GM23338 (cell line): ENCODE measurements at regions not wholly inside any gene's neighbourhood (a gene's known extent, or its start where the extent isn't known, plus 50 kb on each side); places are given as distances from the start of the nearest gene placed in this dataset.
"Not testable (repeated sequence)": the region's sequence is repeated elsewhere in the genome, so short reads cannot be mapped to it uniquely, and the experiment has no call there.

Experiments used
- ATAC-seq: fragments of 200-7000 bp; cut with Tn5 transposase; 3 replicates; pipeline ENCODE4 v1.9.1; 2020
- DNase-seq: peaks from one replicate; pipeline ENCODE4 v3.0.0-alpha.2; 2015; ENCODE audit warnings: low spot score
- H2AFZ ChIP-seq: fragments of 200-600 bp; sonication (generic); 2 replicates; pipeline ENCODE4 v1.8.0; 2016; ENCODE audit warnings: antibody characterized with exemption, mild to moderate bottlenecking, moderate library complexity
- H3F3A ChIP-seq: fragments of 200-600 bp; sonication (generic); replicated peaks from 2 replicates; pipeline ENCODE4 v1.8.0; 2017; ENCODE audit warnings: antibody characterized with exemption, mixed run types, low read depth
- H3K27ac ChIP-seq: fragments of 200-600 bp; sonication (generic); 2 replicates; pipeline ENCODE4 v1.6.1; 2016; ENCODE audit warnings: low read depth
- H3K27me3 ChIP-seq: fragments of 200-600 bp; sonication (generic); 2 replicates; pipeline ENCODE4 v1.8.0; 2016; ENCODE audit warnings: mild to moderate bottlenecking, mixed run types, moderate library complexity; ENCODE audit not compliant: insufficient read depth
- H3K36me3 ChIP-seq: fragments of 200-600 bp; sonication (generic); 2 replicates; pipeline ENCODE4 v1.8.0; 2016; ENCODE audit warnings: mild to moderate bottlenecking; ENCODE audit not compliant: insufficient read depth
- H3K4me1 ChIP-seq: fragments of 200-600 bp; sonication (generic); 2 replicates; pipeline ENCODE4 v1.8.0; 2016; ENCODE audit warnings: mild to moderate bottlenecking, moderate library complexity; ENCODE audit not compliant: insufficient read depth
- H3K4me2 ChIP-seq: fragments of 200-600 bp; sonication (generic); 2 replicates; pipeline ENCODE4 v1.7.1; 2017; ENCODE audit warnings: mixed run types
- H3K4me3 ChIP-seq: fragments of 200-600 bp; sonication (generic); 2 replicates; pipeline ENCODE4 v1.6.1; 2016; ENCODE audit warnings: mixed run types
- H3K79me2 ChIP-seq: fragments of 200-600 bp; sonication (generic); replicated peaks from 2 replicates; pipeline ENCODE4 v1.8.0; 2017; ENCODE audit warnings: mild to moderate bottlenecking; ENCODE audit not compliant: insufficient read depth
- H3K9me2 ChIP-seq: fragments of 200-600 bp; sonication (generic); 2 replicates; pipeline ENCODE4 v1.8.0; 2017; ENCODE audit not compliant: insufficient read depth
- H4K20me1 ChIP-seq: fragments of 200-600 bp; sonication (generic); replicated peaks from 2 replicates; pipeline ENCODE4 v1.8.0; 2017; ENCODE audit warnings: mild to moderate bottlenecking; ENCODE audit not compliant: insufficient read depth
- H3K27ac Mint-ChIP-seq: 2 replicates; pipeline ENCODE4 v1.8.0; 2020; ENCODE audit warnings: inconsistent platforms, mild to moderate bottlenecking, moderate library complexity, mixed read lengths
- H3K27me3 Mint-ChIP-seq: 3 replicates; pipeline ENCODE4 v1.8.0; 2022; ENCODE audit warnings: low read depth, mild to moderate bottlenecking, moderate library complexity, mixed read lengths, inconsistent platforms; ENCODE audit not compliant: insufficient read depth, poor library complexity
- H3K36me3 Mint-ChIP-seq: 3 replicates; pipeline ENCODE4 v1.8.0; 2021; ENCODE audit warnings: low read depth, mild to moderate bottlenecking, inconsistent platforms, moderate library complexity, mixed read lengths
- H3K4me1 Mint-ChIP-seq: 3 replicates; pipeline ENCODE4 v1.8.0; 2020; ENCODE audit warnings: mild to moderate bottlenecking, inconsistent platforms, mixed read lengths
- H3K4me3 Mint-ChIP-seq: 3 replicates; pipeline ENCODE4 v1.8.0; 2021; ENCODE audit warnings: moderate library complexity, mild to moderate bottlenecking, inconsistent platforms, mixed read lengths
- H3K9me3 Mint-ChIP-seq: 3 replicates; pipeline ENCODE4 v1.8.0; 2020; ENCODE audit warnings: moderate library complexity, mild to moderate bottlenecking, inconsistent platforms, mixed read lengths
- CREB1 ChIP-seq: fragments of 250-450 bp; sonication (Bioruptor Pico); IDR thresholded peaks from 2 replicates; pipeline ENCODE4 v1.5.0; 2020; ENCODE audit warnings: low read depth, mild to moderate bottlenecking, moderate library complexity
- EZH2phosphoT487 ChIP-seq: fragments of 200-600 bp; sonication (generic); IDR thresholded peaks from one replicate; pipeline ENCODE4 v1.8.1; 2018; ENCODE audit warnings: antibody characterized with exemption; ENCODE audit not compliant: unreplicated experiment
- NANOG ChIP-seq: IDR thresholded peaks from 2 replicates; pipeline ENCODE4 v1.6.1; 2016; ENCODE audit warnings: antibody characterized with exemption, borderline replicate concordance
- STAT1 ChIP-seq: IDR thresholded peaks from one replicate; pipeline ENCODE4 v1.6.1; 2016; ENCODE audit warnings: antibody characterized with exemption; ENCODE audit not compliant: unreplicated experiment
- ZNF114 ChIP-seq: fragments of 250-450 bp; sonication (Bioruptor Pico); IDR thresholded peaks from 2 replicates; pipeline ENCODE4 v1.5.0; 2020; ENCODE audit warnings: mild to moderate bottlenecking, moderate library complexity
- TF ChIP-seq, protein P1 (sequence below): IDR thresholded peaks from one replicate; pipeline ENCODE4 v1.6.1; 2018; ENCODE audit warnings: antibody characterized with exemption; ENCODE audit not compliant: unreplicated experiment
- TF ChIP-seq, protein P2 (sequence below): fragments of 250-450 bp; sonication (Bioruptor Pico); IDR thresholded peaks from 2 replicates; pipeline ENCODE4 v1.5.0; 2020; ENCODE audit warnings: mild to moderate bottlenecking, moderate library complexity
- TF ChIP-seq, protein P3 (sequence below), 2 experiments: fragments of 200-600 bp in 1 of 2; sonication (generic) in 1 of 2; conservative IDR thresholded peaks; 2 replicates each; pipeline versions ENCODE4 v1.5.1 to v1.6.1; 2016 to 2017; ENCODE audit warnings: antibody characterized with exemption in 2 of 2, low read depth in 2 of 2, mild to moderate bottlenecking in 2 of 2, moderate library complexity in 1 of 2

DNA sequence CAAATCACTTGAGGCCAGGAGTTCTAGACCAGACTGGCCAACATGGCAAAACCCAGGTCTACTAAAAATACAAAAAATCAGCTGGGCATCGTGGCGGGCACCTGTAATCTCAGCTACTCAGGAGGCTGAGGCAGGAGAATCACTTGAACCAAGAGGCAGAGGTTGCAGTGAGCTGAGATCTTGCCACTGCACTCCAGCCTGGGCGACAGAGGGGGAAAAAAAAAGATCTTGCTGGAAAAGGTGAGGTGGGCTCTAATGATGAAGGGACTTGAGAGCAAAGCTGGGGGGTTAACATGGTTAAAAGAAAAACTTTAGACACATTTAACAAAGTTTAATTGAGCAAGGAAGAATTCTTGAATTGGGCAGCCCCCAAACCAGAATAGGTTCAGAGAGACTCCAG lies 121.8 kb downstream of the BANF2 start:
- not testable (repeated sequence) for H3K36me3 ChIP-seq, H2AFZ ChIP-seq, H3K27ac ChIP-seq, H3K4me3 Mint-ChIP-seq, H3K36me3 Mint-ChIP-seq, DNase-seq, H3K27ac Mint-ChIP-seq, H3K27me3 Mint-ChIP-seq, H4K20me1 ChIP-seq, H3K27me3 ChIP-seq, H3K9me2 ChIP-seq, H3K4me3 ChIP-seq, ATAC-seq, H3K4me2 ChIP-seq, H3K9me3 Mint-ChIP-seq, H3F3A ChIP-seq, H3K79me2 ChIP-seq
- H3K4me1 Mint-ChIP-seq: peaks cover 28% of the 10 kb centered on the region
- peaks cover 10% of the 10 kb centered on the region for H3K4me1 ChIP-seq

DNA sequence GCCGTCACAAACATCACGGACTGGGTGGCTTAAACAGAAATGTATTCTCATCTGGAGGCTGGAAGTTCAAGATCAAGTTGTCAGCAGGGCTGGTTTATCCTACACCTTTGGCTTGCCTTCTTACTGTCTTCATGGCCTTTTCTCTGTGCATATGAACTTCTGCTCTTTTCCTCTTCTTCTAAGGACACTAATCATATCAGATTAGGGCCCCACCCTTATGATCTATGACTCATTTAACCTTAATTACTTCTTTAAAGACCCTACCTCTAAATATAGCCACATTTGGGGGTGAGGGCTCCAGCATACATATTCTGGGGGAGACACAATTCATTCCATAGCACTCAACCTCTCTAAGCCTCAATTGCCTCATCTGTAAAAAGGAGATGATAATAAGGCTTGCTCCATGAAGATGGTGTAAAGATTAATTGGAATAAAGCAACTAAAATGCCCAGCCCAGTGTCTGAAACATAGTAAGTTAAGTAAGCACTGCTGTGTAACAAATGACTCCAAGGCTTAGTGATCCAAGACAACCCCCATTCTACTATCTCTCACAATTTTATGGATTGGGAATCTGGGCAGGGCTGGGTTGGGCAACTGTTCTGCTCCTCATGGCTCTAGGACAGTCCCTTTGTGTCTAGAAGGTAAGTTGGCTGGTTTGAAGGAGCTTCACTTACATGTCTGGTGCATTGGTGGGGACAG lies 119.8 kb downstream of the BANF2 start:
- TF ChIP-seq, protein P1, sequence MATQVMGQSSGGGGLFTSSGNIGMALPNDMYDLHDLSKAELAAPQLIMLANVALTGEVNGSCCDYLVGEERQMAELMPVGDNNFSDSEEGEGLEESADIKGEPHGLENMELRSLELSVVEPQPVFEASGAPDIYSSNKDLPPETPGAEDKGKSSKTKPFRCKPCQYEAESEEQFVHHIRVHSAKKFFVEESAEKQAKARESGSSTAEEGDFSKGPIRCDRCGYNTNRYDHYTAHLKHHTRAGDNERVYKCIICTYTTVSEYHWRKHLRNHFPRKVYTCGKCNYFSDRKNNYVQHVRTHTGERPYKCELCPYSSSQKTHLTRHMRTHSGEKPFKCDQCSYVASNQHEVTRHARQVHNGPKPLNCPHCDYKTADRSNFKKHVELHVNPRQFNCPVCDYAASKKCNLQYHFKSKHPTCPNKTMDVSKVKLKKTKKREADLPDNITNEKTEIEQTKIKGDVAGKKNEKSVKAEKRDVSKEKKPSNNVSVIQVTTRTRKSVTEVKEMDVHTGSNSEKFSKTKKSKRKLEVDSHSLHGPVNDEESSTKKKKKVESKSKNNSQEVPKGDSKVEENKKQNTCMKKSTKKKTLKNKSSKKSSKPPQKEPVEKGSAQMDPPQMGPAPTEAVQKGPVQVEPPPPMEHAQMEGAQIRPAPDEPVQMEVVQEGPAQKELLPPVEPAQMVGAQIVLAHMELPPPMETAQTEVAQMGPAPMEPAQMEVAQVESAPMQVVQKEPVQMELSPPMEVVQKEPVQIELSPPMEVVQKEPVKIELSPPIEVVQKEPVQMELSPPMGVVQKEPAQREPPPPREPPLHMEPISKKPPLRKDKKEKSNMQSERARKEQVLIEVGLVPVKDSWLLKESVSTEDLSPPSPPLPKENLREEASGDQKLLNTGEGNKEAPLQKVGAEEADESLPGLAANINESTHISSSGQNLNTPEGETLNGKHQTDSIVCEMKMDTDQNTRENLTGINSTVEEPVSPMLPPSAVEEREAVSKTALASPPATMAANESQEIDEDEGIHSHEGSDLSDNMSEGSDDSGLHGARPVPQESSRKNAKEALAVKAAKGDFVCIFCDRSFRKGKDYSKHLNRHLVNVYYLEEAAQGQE: no peak
- TF ChIP-seq NANOG: no peak
- TF ChIP-seq STAT1: no peak
- no peak for TF ChIP-seq ZNF114
- no peak for TF ChIP-seq EZH2phosphoT487
- no peak for TF ChIP-seq CREB1 (CRISPR knock-in tag)
- TF ChIP-seq, protein P2, sequence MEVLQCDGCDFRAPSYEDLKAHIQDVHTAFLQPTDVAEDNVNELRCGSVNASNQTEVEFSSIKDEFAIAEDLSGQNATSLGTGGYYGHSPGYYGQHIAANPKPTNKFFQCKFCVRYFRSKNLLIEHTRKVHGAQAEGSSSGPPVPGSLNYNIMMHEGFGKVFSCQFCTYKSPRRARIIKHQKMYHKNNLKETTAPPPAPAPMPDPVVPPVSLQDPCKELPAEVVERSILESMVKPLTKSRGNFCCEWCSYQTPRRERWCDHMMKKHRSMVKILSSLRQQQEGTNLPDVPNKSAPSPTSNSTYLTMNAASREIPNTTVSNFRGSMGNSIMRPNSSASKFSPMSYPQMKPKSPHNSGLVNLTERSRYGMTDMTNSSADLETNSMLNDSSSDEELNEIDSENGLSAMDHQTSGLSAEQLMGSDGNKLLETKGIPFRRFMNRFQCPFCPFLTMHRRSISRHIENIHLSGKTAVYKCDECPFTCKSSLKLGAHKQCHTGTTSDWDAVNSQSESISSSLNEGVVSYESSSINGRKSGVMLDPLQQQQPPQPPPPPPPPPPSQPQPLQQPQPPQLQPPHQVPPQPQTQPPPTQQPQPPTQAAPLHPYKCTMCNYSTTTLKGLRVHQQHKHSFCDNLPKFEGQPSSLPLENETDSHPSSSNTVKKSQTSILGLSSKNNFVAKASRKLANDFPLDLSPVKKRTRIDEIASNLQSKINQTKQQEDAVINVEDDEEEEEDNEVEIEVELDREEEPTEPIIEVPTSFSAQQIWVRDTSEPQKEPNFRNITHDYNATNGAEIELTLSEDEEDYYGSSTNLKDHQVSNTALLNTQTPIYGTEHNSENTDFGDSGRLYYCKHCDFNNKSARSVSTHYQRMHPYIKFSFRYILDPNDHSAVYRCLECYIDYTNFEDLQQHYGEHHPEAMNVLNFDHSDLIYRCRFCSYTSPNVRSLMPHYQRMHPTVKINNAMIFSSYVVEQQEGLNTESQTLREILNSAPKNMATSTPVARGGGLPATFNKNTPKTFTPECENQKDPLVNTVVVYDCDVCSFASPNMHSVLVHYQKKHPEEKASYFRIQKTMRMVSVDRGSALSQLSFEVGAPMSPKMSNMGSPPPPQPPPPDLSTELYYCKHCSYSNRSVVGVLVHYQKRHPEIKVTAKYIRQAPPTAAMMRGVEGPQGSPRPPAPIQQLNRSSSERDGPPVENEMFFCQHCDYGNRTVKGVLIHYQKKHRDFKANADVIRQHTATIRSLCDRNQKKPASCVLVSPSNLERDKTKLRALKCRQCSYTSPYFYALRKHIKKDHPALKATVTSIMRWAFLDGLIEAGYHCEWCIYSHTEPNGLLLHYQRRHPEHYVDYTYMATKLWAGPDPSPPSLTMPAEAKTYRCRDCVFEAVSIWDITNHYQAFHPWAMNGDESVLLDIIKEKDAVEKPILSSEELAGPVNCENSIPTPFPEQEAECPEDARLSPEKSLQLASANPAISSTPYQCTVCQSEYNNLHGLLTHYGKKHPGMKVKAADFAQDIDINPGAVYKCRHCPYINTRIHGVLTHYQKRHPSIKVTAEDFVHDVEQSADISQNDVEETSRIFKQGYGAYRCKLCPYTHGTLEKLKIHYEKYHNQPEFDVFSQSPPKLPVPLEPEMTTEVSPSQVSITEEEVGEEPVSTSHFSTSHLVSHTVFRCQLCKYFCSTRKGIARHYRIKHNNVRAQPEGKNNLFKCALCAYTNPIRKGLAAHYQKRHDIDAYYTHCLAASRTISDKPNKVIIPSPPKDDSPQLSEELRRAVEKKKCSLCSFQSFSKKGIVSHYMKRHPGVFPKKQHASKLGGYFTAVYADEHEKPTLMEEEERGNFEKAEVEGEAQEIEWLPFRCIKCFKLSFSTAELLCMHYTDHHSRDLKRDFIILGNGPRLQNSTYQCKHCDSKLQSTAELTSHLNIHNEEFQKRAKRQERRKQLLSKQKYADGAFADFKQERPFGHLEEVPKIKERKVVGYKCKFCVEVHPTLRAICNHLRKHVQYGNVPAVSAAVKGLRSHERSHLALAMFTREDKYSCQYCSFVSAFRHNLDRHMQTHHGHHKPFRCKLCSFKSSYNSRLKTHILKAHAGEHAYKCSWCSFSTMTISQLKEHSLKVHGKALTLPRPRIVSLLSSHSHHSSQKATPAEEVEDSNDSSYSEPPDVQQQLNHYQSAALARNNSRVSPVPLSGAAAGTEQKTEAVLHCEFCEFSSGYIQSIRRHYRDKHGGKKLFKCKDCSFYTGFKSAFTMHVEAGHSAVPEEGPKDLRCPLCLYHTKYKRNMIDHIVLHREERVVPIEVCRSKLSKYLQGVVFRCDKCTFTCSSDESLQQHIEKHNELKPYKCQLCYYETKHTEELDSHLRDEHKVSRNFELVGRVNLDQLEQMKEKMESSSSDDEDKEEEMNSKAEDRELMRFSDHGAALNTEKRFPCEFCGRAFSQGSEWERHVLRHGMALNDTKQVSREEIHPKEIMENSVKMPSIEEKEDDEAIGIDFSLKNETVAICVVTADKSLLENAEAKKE (CRISPR knock-in tag): no peak
- TF ChIP-seq, protein P3, sequence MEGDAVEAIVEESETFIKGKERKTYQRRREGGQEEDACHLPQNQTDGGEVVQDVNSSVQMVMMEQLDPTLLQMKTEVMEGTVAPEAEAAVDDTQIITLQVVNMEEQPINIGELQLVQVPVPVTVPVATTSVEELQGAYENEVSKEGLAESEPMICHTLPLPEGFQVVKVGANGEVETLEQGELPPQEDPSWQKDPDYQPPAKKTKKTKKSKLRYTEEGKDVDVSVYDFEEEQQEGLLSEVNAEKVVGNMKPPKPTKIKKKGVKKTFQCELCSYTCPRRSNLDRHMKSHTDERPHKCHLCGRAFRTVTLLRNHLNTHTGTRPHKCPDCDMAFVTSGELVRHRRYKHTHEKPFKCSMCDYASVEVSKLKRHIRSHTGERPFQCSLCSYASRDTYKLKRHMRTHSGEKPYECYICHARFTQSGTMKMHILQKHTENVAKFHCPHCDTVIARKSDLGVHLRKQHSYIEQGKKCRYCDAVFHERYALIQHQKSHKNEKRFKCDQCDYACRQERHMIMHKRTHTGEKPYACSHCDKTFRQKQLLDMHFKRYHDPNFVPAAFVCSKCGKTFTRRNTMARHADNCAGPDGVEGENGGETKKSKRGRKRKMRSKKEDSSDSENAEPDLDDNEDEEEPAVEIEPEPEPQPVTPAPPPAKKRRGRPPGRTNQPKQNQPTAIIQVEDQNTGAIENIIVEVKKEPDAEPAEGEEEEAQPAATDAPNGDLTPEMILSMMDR (conservative IDR thresholded peaks at IDR 0.05; ENCODE audit: low read depth in 2 of 2): no peak

More for the DNA sequence above, 119.8 kb downstream of the BANF2 start:
- no peaks in the 10 kb centered on the region for H4K20me1 ChIP-seq
- H3F3A ChIP-seq: no peaks in the 10 kb centered on the region
- no peak overlapping the region for H3K4me3 ChIP-seq
- Mint-ChIP-seq H3K27me3 (no peaks in the 10 kb centered on the region), H3K9me3 (peaks cover 4% of the 10 kb centered on the region), H3K36me3 (peaks cover 3% of the 10 kb centered on the region; the same call in 1 of the 3 replicates), H3K4me3 (no peak overlapping the region), H3K27ac (no peak overlapping the region), H3K4me1 (peaks cover 19% of the 10 kb centered on the region)
- H3K27ac ChIP-seq: no peak overlapping the region
- H3K27me3 ChIP-seq: no peaks in the 10 kb centered on the region
- ATAC-seq (no peak), DNase-seq (no peak)
- no peaks in the 10 kb centered on the region for H3K79me2 ChIP-seq
- H3K9me2 ChIP-seq: 0 out of 2 replicates have a peak, but pooled peaks cover 12% of the 10 kb centered on the region
- no peak overlapping the region for H2AFZ ChIP-seq
- H3K4me2 ChIP-seq: no peak overlapping the region
- H3K4me1 ChIP-seq: peaks cover 10% of the 10 kb centered on the region
- H3K36me3 ChIP-seq: no peaks in the 10 kb centered on the region
